Retinal pigment epithelial cell (primary cell): ENCODE measurements at regions not wholly inside any gene's neighbourhood (a gene's known extent, or its start where the extent isn't known, plus 50 kb on each side); places are given as distances from the start of the nearest gene placed in this dataset.

ENCODE experiments used
- DNase-seq: peaks from one replicate; pipeline ENCODE4 v3.0.0-alpha.2; 2010; ENCODE audit warnings: low read depth
- H3K4me3 ChIP-seq: 2 replicates; pipeline ENCODE4 v1.5.1; 2011; ENCODE audit warnings: mild to moderate bottlenecking, low read length, control low read depth, moderate library complexity
- CTCF ChIP-seq: conservative IDR thresholded peaks from 2 replicates; pipeline ENCODE4 v1.5.1; 2011; ENCODE audit warnings: low read depth, low read length, control low read depth, inconsistent platforms

DNA sequence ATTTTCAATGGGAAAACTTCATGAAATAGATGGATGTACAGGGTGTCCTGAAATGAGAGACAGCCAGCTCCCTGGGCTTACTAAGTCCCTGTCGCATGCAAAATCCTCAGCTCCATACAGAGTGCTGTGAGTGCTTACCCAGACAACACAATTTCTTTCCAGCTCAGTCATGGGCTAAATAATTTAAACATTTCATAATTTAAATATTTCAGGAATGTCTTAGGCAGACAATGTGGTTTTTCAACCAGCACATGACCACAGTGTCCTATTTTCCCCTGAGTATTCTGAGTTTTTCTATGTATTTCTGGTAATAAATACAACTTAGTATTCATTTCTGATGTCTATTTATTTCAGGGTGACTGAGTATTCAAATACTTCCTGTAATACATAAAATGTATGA, 188.5 kb upstream of the SNX2 start:
- no peak overlapping the region for H3K4me3 ChIP-seq
- no peak for TF ChIP-seq CTCF
- DNase-seq: peak; percentile 66

- no peak for DNase-seq
Observed at GRCh38 chr5:122591828-122592227, 183.1 kb upstream of the SNX2 start.

DNA sequence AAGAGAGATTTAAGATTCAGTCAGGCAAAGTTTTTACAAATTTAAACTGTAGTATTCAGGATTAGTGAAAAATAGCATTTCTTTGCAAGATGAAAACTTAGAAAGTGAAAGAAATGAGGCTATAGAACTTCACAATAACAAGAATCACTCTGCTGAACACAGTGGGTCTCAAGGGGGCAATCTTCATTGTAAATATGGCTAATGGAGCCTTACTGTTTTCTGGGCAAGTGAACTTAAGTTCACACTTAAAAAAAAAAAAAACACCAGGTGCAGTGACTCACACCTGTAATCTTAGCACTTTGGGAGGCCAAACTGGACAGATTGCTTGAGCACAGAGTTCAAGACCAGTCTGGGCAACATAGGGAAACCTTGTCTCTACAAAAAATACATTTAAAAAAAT, 175.9 kb upstream of the SNX2 start:
- no peak for DNase-seq

More at GRCh38 chr5:122591828-122592227, 183.1 kb upstream of the SNX2 start:
- no peak overlapping the region for H3K4me3 ChIP-seq
- no peak for TF ChIP-seq CTCF

GRCh38 chr5:122600924-122601323, 174.0 kb upstream of the SNX2 start:
- H3K4me3 ChIP-seq: no peak overlapping the region
- TF ChIP-seq CTCF: no peak
- DNase-seq: no peak

More for the DNA sequence above, 175.9 kb upstream of the SNX2 start:
- no peak overlapping the region for H3K4me3 ChIP-seq
- no peak for TF ChIP-seq CTCF

GRCh38 chr5:122602700-122603099, 172.2 kb upstream of the SNX2 start:
- DNase-seq: no peak
- TF ChIP-seq CTCF: no peak
- H3K4me3 ChIP-seq: no peak overlapping the region

DNA sequence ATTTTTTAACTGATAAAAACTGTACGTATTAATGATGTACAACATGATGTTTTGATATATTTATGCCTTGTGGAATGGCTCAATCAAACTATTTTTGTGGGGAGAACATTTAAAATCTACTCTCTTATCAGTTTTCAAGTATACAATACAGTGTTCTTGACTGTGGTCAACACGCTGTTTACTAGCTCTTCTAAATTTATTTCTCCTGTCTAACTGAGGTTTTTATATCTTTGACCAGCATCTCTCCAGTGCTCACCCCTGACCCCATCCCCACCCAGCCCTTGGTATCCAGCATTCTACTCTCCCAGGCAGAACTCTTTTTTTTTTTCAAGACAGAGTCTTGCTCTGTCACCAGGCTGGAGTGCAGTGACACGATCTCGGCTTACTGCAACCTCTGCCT, 169.6 kb upstream of the SNX2 start:
- no peak overlapping the region for H3K4me3 ChIP-seq
- DNase-seq: no peak
- no peak for TF ChIP-seq CTCF

GRCh38 chr5:122607818-122608217, 167.1 kb upstream of the SNX2 start:
- no peak overlapping the region for H3K4me3 ChIP-seq
- TF ChIP-seq CTCF: no peak
- no peak for DNase-seq
